ENCODE measurements at regions not wholly inside any gene's neighbourhood (a gene's known extent, or its start where the extent isn't known, plus 50 kb on each side); places are given as distances from the start of the nearest gene placed in this dataset.

GRCh38 chr5:174252121-174252520 lies 206.6 kb downstream of the NSG2 start:
- no peak for DNase-seq (ENCODE audit: low read depth)
- TF ChIP-seq, protein P1, sequence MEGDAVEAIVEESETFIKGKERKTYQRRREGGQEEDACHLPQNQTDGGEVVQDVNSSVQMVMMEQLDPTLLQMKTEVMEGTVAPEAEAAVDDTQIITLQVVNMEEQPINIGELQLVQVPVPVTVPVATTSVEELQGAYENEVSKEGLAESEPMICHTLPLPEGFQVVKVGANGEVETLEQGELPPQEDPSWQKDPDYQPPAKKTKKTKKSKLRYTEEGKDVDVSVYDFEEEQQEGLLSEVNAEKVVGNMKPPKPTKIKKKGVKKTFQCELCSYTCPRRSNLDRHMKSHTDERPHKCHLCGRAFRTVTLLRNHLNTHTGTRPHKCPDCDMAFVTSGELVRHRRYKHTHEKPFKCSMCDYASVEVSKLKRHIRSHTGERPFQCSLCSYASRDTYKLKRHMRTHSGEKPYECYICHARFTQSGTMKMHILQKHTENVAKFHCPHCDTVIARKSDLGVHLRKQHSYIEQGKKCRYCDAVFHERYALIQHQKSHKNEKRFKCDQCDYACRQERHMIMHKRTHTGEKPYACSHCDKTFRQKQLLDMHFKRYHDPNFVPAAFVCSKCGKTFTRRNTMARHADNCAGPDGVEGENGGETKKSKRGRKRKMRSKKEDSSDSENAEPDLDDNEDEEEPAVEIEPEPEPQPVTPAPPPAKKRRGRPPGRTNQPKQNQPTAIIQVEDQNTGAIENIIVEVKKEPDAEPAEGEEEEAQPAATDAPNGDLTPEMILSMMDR (IDR thresholded peaks at IDR 0.05; ENCODE audit: insufficient read depth, low read depth, low read length), result no peak
- H3K4me3 ChIP-seq (ENCODE audit: low read depth, low read length), result no peak overlapping the region

GRCh38 chr5:174259696-174260420 lies 214.4 kb downstream of the NSG2 start:
- TF ChIP-seq, protein P1 (IDR thresholded peaks at IDR 0.05; ENCODE audit: insufficient read depth, low read depth, low read length), result no peak
- no peak for DNase-seq (ENCODE audit: low read depth)

GRCh38 chr5:174271316-174271715 lies 225.8 kb downstream of the NSG2 start:
- no peak overlapping the region for H3K4me3 ChIP-seq (ENCODE audit: low read depth, low read length)
- no peak for DNase-seq (ENCODE audit: low read depth)
- TF ChIP-seq, protein P1 (IDR thresholded peaks at IDR 0.05; ENCODE audit: insufficient read depth, low read depth, low read length), result no peak

More at GRCh38 chr5:174259696-174260420, 214.4 kb downstream of the NSG2 start:
- no peak overlapping the region for H3K4me3 ChIP-seq (ENCODE audit: low read depth, low read length)

DNA sequence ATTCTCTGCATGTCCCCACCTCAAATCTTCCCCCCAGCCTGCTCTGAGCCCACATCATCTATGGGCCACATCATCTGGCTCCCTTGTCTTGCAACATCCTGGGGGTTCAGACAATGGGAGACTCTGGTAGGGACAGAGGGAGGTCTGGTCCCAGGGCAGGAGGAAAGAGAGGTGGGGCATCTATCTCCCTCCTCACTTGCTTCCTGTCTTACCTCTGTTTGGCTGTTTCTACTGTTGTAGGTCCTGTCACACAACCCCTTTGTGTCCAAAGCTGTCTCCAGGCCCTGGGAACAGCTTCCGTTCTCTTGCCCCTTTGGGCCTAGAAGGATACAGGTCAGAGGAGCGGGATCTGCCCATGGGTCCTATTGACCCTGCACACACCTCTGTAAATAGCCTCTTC lies 227.2 kb downstream of the NSG2 start:
- no peak overlapping the region for H3K4me3 ChIP-seq (ENCODE audit: low read depth, low read length)
- TF ChIP-seq, protein P1 (IDR thresholded peaks at IDR 0.05; ENCODE audit: insufficient read depth, low read depth, low read length), result no peak
- no peak for DNase-seq (ENCODE audit: low read depth)

DNA sequence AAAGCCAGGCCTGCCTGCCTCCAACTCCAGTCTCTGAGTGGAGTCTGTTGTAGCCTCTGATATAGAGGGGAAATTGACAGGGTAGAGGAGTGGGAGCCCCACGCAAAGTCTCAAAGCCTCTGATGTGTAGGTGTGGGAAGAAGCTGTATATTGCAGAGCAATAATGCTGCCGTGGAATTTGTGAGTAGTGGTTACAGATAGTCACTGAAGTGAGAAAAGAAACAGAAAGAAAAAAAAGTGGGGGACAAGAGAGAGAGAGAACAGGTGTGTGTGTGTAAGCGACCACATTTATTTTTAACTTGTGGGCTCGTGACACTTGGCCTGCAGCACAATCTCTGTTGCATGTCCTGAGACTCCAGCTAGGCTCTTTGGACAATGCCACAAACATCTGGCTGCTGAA lies 227.8 kb downstream of the NSG2 start:
- TF ChIP-seq, protein P1 (IDR thresholded peaks at IDR 0.05; ENCODE audit: insufficient read depth, low read depth, low read length), result no peak
- no peak for DNase-seq (ENCODE audit: low read depth)
- no peak overlapping the region for H3K4me3 ChIP-seq (ENCODE audit: low read depth, low read length)

- H3K4me3 ChIP-seq (ENCODE audit: low read depth, low read length), result no peak overlapping the region
- no peak for DNase-seq (ENCODE audit: low read depth)
- TF ChIP-seq, protein P1 (IDR thresholded peaks at IDR 0.05; ENCODE audit: insufficient read depth, low read depth, low read length), result no peak
Observed at GRCh38 chr5:174275959-174276358, 230.5 kb downstream of the NSG2 start.
